H1 (cell line): ENCODE measurements at regions not wholly inside any gene's neighbourhood (a gene's known extent, or its start where the extent isn't known, plus 50 kb on each side); places are given as distances from the start of the nearest gene placed in this dataset.

Source experiments
- CTCF ChIA-PET: fragments of 300-600 bp; sonication (Branson Sonifier 250); formaldehyde crosslinking; loops from one replicate; lab custom pipeline; 2021; ENCODE audit not compliant: partially characterized antibody; lab: Charles Lee
- POLR2A ChIA-PET: fragments of 300-600 bp; sonication (Branson Sonifier 250); formaldehyde crosslinking; loops from one replicate; lab custom pipeline; 2021; ENCODE audit warnings: inconsistent platforms; ENCODE audit not compliant: partially characterized antibody; lab: Charles Lee
- DNase-seq, 2 experiments: peaks; one replicate each; pipeline versions ENCODE4 v3.0.0 to v3.0.0-alpha.2; 2010 to 2022; ENCODE audit warnings: low spot score in 2 of 2, low read depth in 1 of 2, mixed read lengths in 1 of 2
- FAIRE-seq: peaks from 2 replicates; lab custom pipeline; 2011; peaks lifted over from hg19 to GRCh38; lab: Jason Lieb, UNC
- H2AFZ ChIP-seq: 2 replicates; pipeline ENCODE4 v1.8.1; 2012; ENCODE audit warnings: low read length, inconsistent platforms
- H2AK5ac ChIP-seq: 2 replicates; pipeline ENCODE4 v1.6.1; 2013; ENCODE audit warnings: low read depth, low read length
- H2BK120ac ChIP-seq: replicated peaks from 2 replicates; pipeline ENCODE3; 2013; ENCODE audit warnings: low read depth, low read length, inconsistent platforms
- H2BK12ac ChIP-seq: 2 replicates; pipeline ENCODE4 v1.6.1; 2013; ENCODE audit warnings: low read depth, low read length
- H2BK15ac ChIP-seq: 2 replicates; pipeline ENCODE4 v1.6.1; 2013; ENCODE audit warnings: low read length
- H2BK20ac ChIP-seq: 2 replicates; pipeline ENCODE4 v1.6.1; 2013; ENCODE audit warnings: low read length
- H2BK5ac ChIP-seq: 2 replicates; pipeline ENCODE4 v1.6.1; 2013; ENCODE audit warnings: low read depth, low read length
- H3K14ac ChIP-seq: 2 replicates; pipeline ENCODE4 v1.6.1; 2013; ENCODE audit warnings: inconsistent platforms; ENCODE audit not compliant: insufficient read length
- H3K18ac ChIP-seq: 2 replicates; pipeline ENCODE4 v1.6.1; 2013; ENCODE audit warnings: low read length; ENCODE audit errors: extremely low read depth
- H3K23ac ChIP-seq: 2 replicates; pipeline ENCODE4 v1.6.1; 2013; ENCODE audit warnings: inconsistent platforms; ENCODE audit not compliant: insufficient read length
- H3K23me2 ChIP-seq: 2 replicates; pipeline ENCODE4 v1.6.1; 2013; ENCODE audit warnings: low read depth, low read length
- H3K27ac ChIP-seq: 2 replicates; pipeline ENCODE4 v1.6.1; 2011; ENCODE audit warnings: low read depth, low read length, inconsistent platforms
- H3K27me3 ChIP-seq, 4 experiments: replicated peaks in 1 of 4; 1 replicate in 1 of 4; 2 replicates in 3 of 4; pipeline versions ENCODE4 v1.6.1 to v1.8.1; 2011 to 2013; ENCODE audit warnings: low read length in 3 of 4, mild to moderate bottlenecking in 3 of 4, inconsistent platforms in 2 of 4, mixed read lengths in 2 of 4, moderate library complexity in 1 of 4; ENCODE audit not compliant: control insufficient read depth in 3 of 4, insufficient read depth in 3 of 4; ENCODE audit errors: extremely low read depth in 1 of 4
- H3K36me3 ChIP-seq, 4 experiments: 2 replicates each; pipeline versions ENCODE4 v1.6.1 to v1.8.1; 2011 to 2013; ENCODE audit warnings: mild to moderate bottlenecking in 4 of 4, low read length in 3 of 4, moderate library complexity in 2 of 4, control low read depth in 1 of 4, inconsistent platforms in 1 of 4; ENCODE audit not compliant: insufficient read depth in 4 of 4, control insufficient read depth in 2 of 4
- H3K4ac ChIP-seq: replicated peaks from 2 replicates; pipeline ENCODE3; 2013; ENCODE audit warnings: low read length, low read depth, mixed read lengths, inconsistent platforms; ENCODE audit not compliant: insufficient read length
- H3K4me1 ChIP-seq, 4 experiments: replicated peaks in 1 of 4; 1 replicate in 1 of 4; 2 replicates in 3 of 4; pipeline versions ENCODE4 v1.6.1 to v1.8.1; 2011 to 2013; ENCODE audit warnings: low read length in 3 of 4, inconsistent platforms in 2 of 4, mixed read lengths in 1 of 4; ENCODE audit not compliant: insufficient read depth in 4 of 4, control insufficient read depth in 3 of 4
- H3K4me2 ChIP-seq, 2 experiments: 2 replicates each; pipeline versions ENCODE4 v1.6.1 to v1.8.1; 2011 to 2013; ENCODE audit warnings: low read depth in 2 of 2, low read length in 2 of 2, control low read depth in 1 of 2, inconsistent platforms in 1 of 2, mild to moderate bottlenecking in 1 of 2; ENCODE audit not compliant: insufficient read depth in 1 of 2
- H3K4me3 ChIP-seq, 4 experiments: fragments of 200-600, 300-600 bp in 1 of 4; sonication (generic), shearing (Covaris generic), sonication (Bioruptor Twin) in 1 of 4; 2 replicates each; pipeline versions ENCODE4 v1.5.1 to v1.8.1; 2011 to 2016; ENCODE audit warnings: low read length in 4 of 4, low read depth in 3 of 4, control low read depth in 2 of 4, inconsistent platforms in 2 of 4, mild to moderate bottlenecking in 2 of 4, mixed read lengths in 1 of 4, moderate library complexity in 1 of 4; ENCODE audit not compliant: insufficient read depth in 2 of 4; ENCODE audit errors: extremely low read depth in 1 of 4
- H3K56ac ChIP-seq: replicated peaks from 2 replicates; pipeline ENCODE3; 2013; ENCODE audit warnings: low read depth, mild to moderate bottlenecking, mixed read lengths, low read length, inconsistent platforms; ENCODE audit not compliant: insufficient read length
- H3K79me1 ChIP-seq: 2 replicates; pipeline ENCODE4 v1.6.1; 2013; ENCODE audit warnings: low read depth, low read length, control low read depth
- H3K79me2 ChIP-seq, 2 experiments: 2 replicates each; pipeline versions ENCODE4 v1.6.1 to v1.8.1; 2012 to 2013; ENCODE audit warnings: low read length in 2 of 2, mild to moderate bottlenecking in 2 of 2, inconsistent platforms in 1 of 2; ENCODE audit not compliant: insufficient read depth in 2 of 2, control insufficient read depth in 1 of 2
- H3K9ac ChIP-seq, 4 experiments: replicated peaks in 1 of 4; 1 replicate in 1 of 4; 2 replicates in 3 of 4; pipeline versions ENCODE4 v1.6.1 to v1.8.1; 2011 to 2013; ENCODE audit warnings: low read depth in 3 of 4, low read length in 3 of 4, control low read depth in 2 of 4, mild to moderate bottlenecking in 2 of 4, moderate library complexity in 2 of 4, inconsistent platforms in 1 of 4; ENCODE audit errors: extremely low read depth in 1 of 4
- H3K9me3 ChIP-seq, 2 experiments: 2 replicates each; pipeline versions ENCODE4 v1.6.1 to v1.8.1; 2012 to 2013; ENCODE audit warnings: mild to moderate bottlenecking in 2 of 2, moderate library complexity in 2 of 2, control low read depth in 1 of 2, inconsistent platforms in 1 of 2, low read depth in 1 of 2, low read length in 1 of 2, mixed read lengths in 1 of 2; ENCODE audit not compliant: insufficient read depth in 2 of 2
- H4K20me1 ChIP-seq, 2 experiments: replicated peaks in 1 of 2; 2 replicates each; pipeline versions ENCODE3 to v1.8.1; 2011 to 2013; ENCODE audit warnings: inconsistent platforms in 2 of 2, low read length in 2 of 2, mild to moderate bottlenecking in 1 of 2; ENCODE audit not compliant: insufficient read depth in 2 of 2, control insufficient read depth in 1 of 2
- H4K5ac ChIP-seq: 2 replicates; pipeline ENCODE4 v1.6.1; 2013; ENCODE audit warnings: low read length, low read depth, mixed read lengths, inconsistent platforms; ENCODE audit not compliant: insufficient read length
- H4K8ac ChIP-seq: 2 replicates; pipeline ENCODE4 v1.8.0; 2013; ENCODE audit warnings: mild to moderate bottlenecking, moderate library complexity, low read length, inconsistent platforms; ENCODE audit not compliant: insufficient read depth; ENCODE audit errors: extremely low read depth
- H4K91ac ChIP-seq: replicated peaks from 2 replicates; pipeline ENCODE3; 2013; ENCODE audit warnings: low read length, mixed read lengths, inconsistent platforms; ENCODE audit not compliant: insufficient read length
- ASH2L ChIP-seq: fragments of 200-600, 300-600 bp; sonication (generic); IDR thresholded peaks from one replicate; pipeline ENCODE4 v1.7.1; 2017; ENCODE audit warnings: low read length
- CBX8 ChIP-seq: fragments of 300-800, 300-1000 bp; sonication (generic); IDR thresholded peaks from 2 replicates; pipeline ENCODE4 v1.7.1; 2016; ENCODE audit warnings: low read depth, low read length, borderline replicate concordance
- CEBPB ChIP-seq: IDR thresholded peaks from 2 replicates; pipeline ENCODE4 v1.6.1; 2012; ENCODE audit warnings: low read depth, low read length
- CREB1 ChIP-seq: IDR thresholded peaks from 2 replicates; pipeline ENCODE4 v1.6.1; 2012; ENCODE audit warnings: inconsistent platforms
- MAX ChIP-seq: IDR thresholded peaks from 2 replicates; pipeline ENCODE4 v1.6.1; 2012; ENCODE audit warnings: inconsistent platforms
- SP1 ChIP-seq: IDR thresholded peaks from 2 replicates; pipeline ENCODE4 v1.6.1; 2011; ENCODE audit warnings: low read depth, low read length
- ZNF274 ChIP-seq: IDR thresholded peaks from 2 replicates; pipeline ENCODE4 v1.7.0; 2012; ENCODE audit warnings: low read length, borderline replicate concordance; ENCODE audit errors: extremely low read depth
- WGBS, 2 experiments: shearing (Covaris generic) in 1 of 2; methylation state at CpG; one replicate each; pipeline versions ENCODE4 v1.1.6 to v1.1.7; 2013 to 2015; ENCODE audit warnings: low lambda C conversion rate in 2 of 2, mixed read lengths in 2 of 2, inconsistent platforms in 1 of 2, low coverage in 1 of 2, missing lambda C conversion rate in 1 of 2; ENCODE audit not compliant: insufficient replicate concordance in 2 of 2, insufficient coverage in 1 of 2, insufficient read length in 1 of 2; ENCODE audit errors: extremely low coverage in 1 of 2, missing lambda C conversion rate in 1 of 2; 5-methylcytosine and 5-hydroxymethylcytosine counted together

- Histone ChIP-seq H2BK120ac (no peak overlapping the region), H2AK5ac (no peak overlapping the region), H2BK20ac (no peak overlapping the region), H3K14ac (no peak overlapping the region), H3K18ac (no peak overlapping the region), H2AFZ (no peak overlapping the region), H3K23ac (no peak overlapping the region), H2BK12ac (no peak overlapping the region), H4K20me1 (no peaks in the 10 kb centered on the region), H3K36me3 (no peaks in the 10 kb centered on the region), H2BK5ac (no peak overlapping the region), H3K79me1 (no peaks in the 10 kb centered on the region), H3K27me3 (no peaks in the 10 kb centered on the region; a peak in 1 of 7 replicates), H4K8ac (no peak overlapping the region), H3K4me2 (no peak overlapping the region), H2BK15ac (no peak overlapping the region), H4K5ac (no peak overlapping the region), H3K4me1 (no peaks in the 10 kb centered on the region), H3K4me3 (no peak overlapping the region), H3K56ac (no peak overlapping the region), H3K79me2 (no peaks in the 10 kb centered on the region), H4K91ac (no peak overlapping the region), H3K9me3 (no peaks in the 10 kb centered on the region), H3K4ac (no peak overlapping the region), H3K27ac (no peak overlapping the region), H3K9ac (no peak overlapping the region), H3K23me2 (no peaks in the 10 kb centered on the region)
- CTCF ChIA-PET, result interaction anchor here (1.2 to 1.3 kb wide), 2 partner anchors 60 to 330 kb away, joined by 3 read pairs; no protein-coding TSS in a partner anchor
- FAIRE-seq (no peak), DNase-seq (no peak)
- POLR2A ChIA-PET, result no interaction called here
- 84% methylated on average over 2 of the region's 2 CpGs; no CpG with 5 or more reads in 1 of the 2 experiments for WGBS, 2 experiments
- no peak for TF ChIP-seq ZNF274
- TF ChIP-seq CEBPB, result no peak
- no peak for TF ChIP-seq SP1
- no peak for TF ChIP-seq ASH2L
- no peak for TF ChIP-seq CBX8
- TF ChIP-seq CREB1, result no peak
- TF ChIP-seq MAX, result no peak
Observed at GRCh38 chr15:72944565-72944964, 107.7 kb upstream of the NEO1 start.
